ENCODE measurements at regions not wholly inside any gene's neighbourhood (a gene's known extent, or its start where the extent isn't known, plus 50 kb on each side); places are given as distances from the start of the nearest gene placed in this dataset.

GRCh38 chr19:28416245-28416644 is 796.7 kb downstream of the UQCRFS1 start:
- Histone ChIP-seq H4K91ac (ENCODE audit: insufficient read length, low read depth, low read length) (no peak overlapping the region), H2BK20ac (ENCODE audit: low read depth, low read length, poor library complexity, severe bottlenecking) (no peak overlapping the region), H3T11ph (ENCODE audit: low read length) (no peak overlapping the region), H4K20me1 (ENCODE audit: control insufficient read depth, insufficient read depth, insufficient read length) (no peaks in the 10 kb centered on the region), H3K18ac (ENCODE audit: insufficient read length, low read depth, low read length) (no peak overlapping the region), H3K56ac (ENCODE audit: insufficient read length, low read depth, low read length) (no peak overlapping the region), H3K4me1 (ENCODE audit: insufficient read depth, low read length) (no peaks in the 10 kb centered on the region), H3K4ac (ENCODE audit: low read depth, low read length) (no peak overlapping the region), H2BK120ac (ENCODE audit: low read depth, low read length, poor library complexity, severe bottlenecking) (no peak overlapping the region), H3K27me3 (ENCODE audit: insufficient read depth, low read length) (no peaks in the 10 kb centered on the region), H3K14ac (ENCODE audit: insufficient read depth, low read length) (no peak overlapping the region), H3K23ac (ENCODE audit: insufficient read length, low read depth, low read length) (no peak overlapping the region), H3K23me2 (ENCODE audit: insufficient read length, low read depth, low read length, poor library complexity, severe bottlenecking) (no peaks in the 10 kb centered on the region), H2BK12ac (ENCODE audit: insufficient read length, low read depth, low read length) (no peak overlapping the region), H2BK5ac (ENCODE audit: insufficient read length, low read length) (no peak overlapping the region), H3K9me3 (ENCODE audit: control insufficient read depth, low read depth, low read length) (no peaks in the 10 kb centered on the region), H3K4me2 (ENCODE audit: insufficient read depth, insufficient read length, low read length) (no peak overlapping the region), H4K5ac (ENCODE audit: insufficient read length, low read depth, low read length) (no peak overlapping the region), H2AFZ (ENCODE audit: low read length) (no peak overlapping the region), H3K27ac (ENCODE audit: insufficient read length, low read depth, low read length) (no peak overlapping the region), H3K79me2 (ENCODE audit: insufficient read depth, low read length) (no peaks in the 10 kb centered on the region), H2BK15ac (ENCODE audit: low read depth, low read length) (no peak overlapping the region), H3K79me1 (ENCODE audit: insufficient read depth, low read depth, low read length, poor library complexity, severe bottlenecking) (no peaks in the 10 kb centered on the region), H4K8ac (replicated peaks; ENCODE audit: insufficient read length, low read depth, low read length) (no peak overlapping the region), H2AK5ac (ENCODE audit: insufficient read length, low read length) (no peak overlapping the region), H3K9ac (ENCODE audit: extremely low read depth, insufficient read length, low read length) (no peak overlapping the region)
- TF ChIP-seq, protein P1, sequence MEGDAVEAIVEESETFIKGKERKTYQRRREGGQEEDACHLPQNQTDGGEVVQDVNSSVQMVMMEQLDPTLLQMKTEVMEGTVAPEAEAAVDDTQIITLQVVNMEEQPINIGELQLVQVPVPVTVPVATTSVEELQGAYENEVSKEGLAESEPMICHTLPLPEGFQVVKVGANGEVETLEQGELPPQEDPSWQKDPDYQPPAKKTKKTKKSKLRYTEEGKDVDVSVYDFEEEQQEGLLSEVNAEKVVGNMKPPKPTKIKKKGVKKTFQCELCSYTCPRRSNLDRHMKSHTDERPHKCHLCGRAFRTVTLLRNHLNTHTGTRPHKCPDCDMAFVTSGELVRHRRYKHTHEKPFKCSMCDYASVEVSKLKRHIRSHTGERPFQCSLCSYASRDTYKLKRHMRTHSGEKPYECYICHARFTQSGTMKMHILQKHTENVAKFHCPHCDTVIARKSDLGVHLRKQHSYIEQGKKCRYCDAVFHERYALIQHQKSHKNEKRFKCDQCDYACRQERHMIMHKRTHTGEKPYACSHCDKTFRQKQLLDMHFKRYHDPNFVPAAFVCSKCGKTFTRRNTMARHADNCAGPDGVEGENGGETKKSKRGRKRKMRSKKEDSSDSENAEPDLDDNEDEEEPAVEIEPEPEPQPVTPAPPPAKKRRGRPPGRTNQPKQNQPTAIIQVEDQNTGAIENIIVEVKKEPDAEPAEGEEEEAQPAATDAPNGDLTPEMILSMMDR (conservative IDR thresholded peaks at IDR 0.05): no peak
- H3K4me3 Mint-ChIP-seq: no peak overlapping the region
- no peak for DNase-seq
- H3K36me3 Mint-ChIP-seq (ENCODE audit: insufficient read depth in 1 of 3, low read depth in 3 of 3): no peaks in the 10 kb centered on the region; a peak in 1 of 7 replicates
- no peaks in the 10 kb centered on the region for H3K27me3 Mint-ChIP-seq (ENCODE audit: low read depth)
- H3K9me3 Mint-ChIP-seq: no peaks in the 10 kb centered on the region; a peak in 1 of 5 replicates
- no peaks in the 10 kb centered on the region for H3K4me1 Mint-ChIP-seq
- H3K27ac Mint-ChIP-seq: no peak overlapping the region
- no CpG with 5 or more reads among the region's 1 CpG for WGBS (ENCODE audit: extremely low coverage, insufficient read length, low lambda C conversion rate)
